K562 (cell line): ENCODE measurements at regions not wholly inside any gene's neighbourhood (a gene's known extent, or its start where the extent isn't known, plus 50 kb on each side); places are given as distances from the start of the nearest gene placed in this dataset.

Source experiments
- ATAC-seq: fragments of 200-7000 bp; cut with Tn5 transposase; 3 replicates; pipeline ENCODE4 v1.9.1; 2020; ENCODE audit warnings: moderate library complexity
- BruUV-seq: library from RNA; stranded (reverse); fragments of 400-500 nt; replicated peaks from 2 replicates; lab custom pipeline; 2021; lab: Mats Ljungman, UMichigan
- CTCF ChIA-PET: fragments of 300-600 bp; formaldehyde crosslinking; extraction: SDS; loops from one replicate; lab custom pipeline; 2021; ENCODE audit warnings: low intra/inter-chr PET ratio; lab: Yijun Ruan, JAX
- POLR2A ChIA-PET: fragments of 300-600, 350-650 bp; sonication (Branson Sonifier 250); formaldehyde crosslinking; extraction: SDS; loops from one replicate; lab custom pipeline; 2021; ENCODE audit warnings: antibody characterized with exemption, inconsistent platforms; lab: Yijun Ruan, JAX
- DNase-seq, 4 experiments: peaks; one replicate each; pipeline versions ENCODE4 v3.0.0 to v3.0.0-alpha.2; 2011 to 2018; ENCODE audit warnings: low spot score in 3 of 4, mixed read lengths in 3 of 4; ENCODE audit errors: extremely low read depth in 1 of 4
- FAIRE-seq: peaks from 2 replicates; lab custom pipeline; 2011; peaks lifted over from hg19 to GRCh38; lab: Jason Lieb, UNC
- H2AFZ ChIP-seq: 2 replicates; pipeline ENCODE4 v1.6.0; 2011; ENCODE audit warnings: low read depth, low read length, control low read depth, inconsistent platforms
- H3K27ac ChIP-seq: fragments of 200-600 bp; 3 replicates; pipeline ENCODE4 v1.8.0; 2011; ENCODE audit warnings: low read depth, mild to moderate bottlenecking, control low read depth, inconsistent platforms, low read length, moderate library complexity, mixed read lengths; ENCODE audit errors: extremely low read depth
- H3K27me3 ChIP-seq, 2 experiments: fragments of 300-600 bp in 1 of 2; 2 replicates in 1 of 2; 3 replicates in 1 of 2; pipeline versions ENCODE4 v1.6.0 to v1.8.0; 2011; ENCODE audit warnings: inconsistent platforms in 2 of 2, low read length in 2 of 2, mild to moderate bottlenecking in 1 of 2, mixed read lengths in 1 of 2, moderate library complexity in 1 of 2; ENCODE audit not compliant: control insufficient read depth in 2 of 2, insufficient read depth in 2 of 2
- H3K36me3 ChIP-seq: fragments of 300-600 bp; 3 replicates; pipeline ENCODE4 v1.8.0; 2011; ENCODE audit warnings: mild to moderate bottlenecking, low read length, inconsistent platforms; ENCODE audit not compliant: control insufficient read depth, insufficient read depth
- H3K4me1 ChIP-seq, 2 experiments: fragments of 200-600 bp in 1 of 2; replicated peaks in 1 of 2; 2 replicates in 1 of 2; 3 replicates in 1 of 2; pipeline versions ENCODE4 v1.5.1 to v1.8.0; 2011; ENCODE audit warnings: inconsistent platforms in 2 of 2, low read length in 2 of 2, mild to moderate bottlenecking in 1 of 2, mixed read lengths in 1 of 2, moderate library complexity in 1 of 2; ENCODE audit not compliant: control insufficient read depth in 2 of 2, insufficient read depth in 2 of 2
- H3K4me2 ChIP-seq: 2 replicates; pipeline ENCODE4 v1.6.1; 2011; ENCODE audit warnings: low read length, control low read depth, inconsistent platforms, mixed read lengths; ENCODE audit not compliant: insufficient read depth
- H3K4me3 ChIP-seq: fragments of 200-600 bp; sonication (generic), shearing (Covaris generic); 2 replicates; pipeline ENCODE4 v1.5.1; 2016; ENCODE audit warnings: control low read depth, inconsistent platforms
- H3K79me2 ChIP-seq: fragments of 200-600 bp; 3 replicates; pipeline ENCODE4 v1.8.0; 2011; ENCODE audit warnings: low read length, inconsistent platforms; ENCODE audit not compliant: control insufficient read depth, insufficient read depth
- H3K9ac ChIP-seq, 2 experiments: 2 replicates each; pipeline versions ENCODE4 v1.6.0 to v1.6.1; 2011; ENCODE audit warnings: low read depth in 2 of 2, low read length in 2 of 2, control low read depth in 1 of 2, inconsistent platforms in 1 of 2, mild to moderate bottlenecking in 1 of 2, mixed read lengths in 1 of 2; ENCODE audit not compliant: insufficient read depth in 1 of 2
- H3K9me1 ChIP-seq: one replicate; pipeline ENCODE4 v1.6.0; 2011; ENCODE audit warnings: inconsistent platforms, mild to moderate bottlenecking, low read length, moderate library complexity; ENCODE audit not compliant: control insufficient read depth, insufficient read depth
- H3K9me3 ChIP-seq: replicated peaks from 2 replicates; pipeline ENCODE4 v1.5.1; 2011; ENCODE audit warnings: low read depth, low read length, inconsistent platforms; ENCODE audit not compliant: control insufficient read depth, insufficient read depth
- H4K20me1 ChIP-seq: replicated peaks from 2 replicates; pipeline ENCODE4 v1.6.1; 2011; ENCODE audit warnings: low read length, inconsistent platforms, mixed read lengths; ENCODE audit not compliant: control insufficient read depth, insufficient read depth
- CTCF ChIP-seq, 3 experiments: IDR thresholded peaks in 2 of 3; conservative IDR thresholded peaks in 1 of 3; 2 replicates each; pipeline ENCODE4 v1.5.1; 2011 to 2012; ENCODE audit warnings: low read length in 3 of 3, mild to moderate bottlenecking in 3 of 3, control low read depth in 2 of 3, improper control_type of control experiment in 1 of 3, inconsistent platforms in 1 of 3, low read depth in 1 of 3, mixed read lengths in 1 of 3, moderate library complexity in 1 of 3; ENCODE audit not compliant: insufficient read depth in 2 of 3
- REST ChIP-seq, 2 experiments: fragments of 450-650 bp; formaldehyde crosslinking in 1 of 2; IDR thresholded peaks; 2 replicates each; pipeline versions ENCODE4 v1.4.0 to v1.6.1; 2014 to 2020; ENCODE audit warnings: mild to moderate bottlenecking in 2 of 2, borderline replicate concordance in 1 of 2, low read depth in 1 of 2
- SUPT5H ChIP-seq: fragments of 450-650 bp; IDR thresholded peaks from 2 replicates; pipeline ENCODE4 v1.6.1; 2016
- WGBS: fragments of 100-300 bp; shearing (Covaris generic); methylation state at CpG from one replicate; pipeline ENCODE4 v1.1.6; 2016; ENCODE audit warnings: low coverage, mixed read lengths; ENCODE audit not compliant: insufficient coverage; ENCODE audit errors: missing lambda C conversion rate; 5-methylcytosine and 5-hydroxymethylcytosine counted together
- in situ Hi-C: fragments of 300-500 bp; cut with MboI; formaldehyde crosslinking; loops from 4 replicates; pipeline ENCODE4 v1.15.0; 2018; ENCODE audit warnings: inconsistent platforms, mixed read lengths
- intact Hi-C: fragments of 100-400 bp; cut with micrococcal nuclease; formaldehyde crosslinking; loops from 2 replicates; pipeline ENCODE4 v1.14.2; 2022

DNA sequence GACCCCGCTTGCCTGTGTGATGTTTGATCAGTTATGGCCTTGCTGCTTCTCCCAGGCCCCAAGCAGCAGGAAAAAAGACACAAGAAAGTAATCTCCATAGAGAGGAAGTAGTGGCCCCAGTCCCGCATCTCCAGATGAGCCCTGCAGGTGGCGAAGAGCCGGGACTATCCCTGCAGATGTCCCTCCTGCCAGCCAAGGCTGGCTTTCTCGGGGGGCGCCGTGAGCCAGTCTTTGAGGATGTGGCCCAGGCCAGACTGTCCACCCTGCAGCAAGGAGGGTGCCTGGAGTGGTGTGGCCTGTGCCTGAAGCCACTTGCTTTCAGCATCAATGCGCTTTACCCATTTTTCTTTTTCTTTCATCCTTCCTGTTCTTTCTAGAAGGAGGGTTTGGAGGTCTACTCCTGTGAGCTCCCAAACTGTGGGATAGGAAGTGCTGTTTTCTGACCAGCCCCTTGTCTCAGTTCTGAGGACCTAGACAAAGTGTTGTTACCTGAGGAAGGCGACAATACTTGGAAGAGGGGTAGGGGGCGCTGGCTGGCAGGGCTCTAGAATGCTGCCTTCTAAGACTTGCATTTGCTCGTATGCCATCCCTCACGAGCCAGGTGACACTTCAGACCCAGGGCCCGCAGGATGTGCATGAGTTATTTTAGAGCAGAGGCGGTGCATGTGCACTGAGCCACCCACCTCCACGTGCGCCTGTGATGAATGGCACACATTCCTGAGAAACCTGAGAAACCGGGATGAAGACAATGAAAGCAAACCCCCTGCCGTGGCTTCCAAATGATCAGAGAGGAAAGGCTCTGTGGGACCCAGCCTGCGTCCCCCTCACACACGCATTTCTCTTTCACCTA, 255.8 kb downstream of the FBXO15 start:
- TF ChIP-seq REST (IDR thresholded peaks at IDR 0.05; ENCODE audit: borderline replicate concordance) (no peak), REST (CRISPR knock-in tag; IDR thresholded peaks at IDR 0.05; ENCODE audit: low read depth) (no peak), SUPT5H (no peak), CTCF (IDR thresholded peaks at IDR 0.05 in 2 of 3, conservative IDR thresholded peaks at IDR 0.05 in 1 of 3; ENCODE audit: insufficient read depth in 2 of 3, low read depth in 1 of 3, low read length in 3 of 3) (peak in 2 of 3 experiments; percentile 13 to 22; a peak in 1 of 6 replicates)
- intact Hi-C loops (no loop called here), in situ Hi-C loops (no loop called here)
- ChIA-PET CTCF (no interaction called here), POLR2A (no interaction called here)
- H3K9me3 ChIP-seq: no peaks in the 10 kb centered on the region
- H3K4me1 ChIP-seq: no peaks in the 10 kb centered on the region
- H3K9me1 ChIP-seq: no peaks in the 10 kb centered on the region
- ATAC-seq (no peak), DNase-seq (peak in 2 of 4 experiments; percentile 1 to 6), FAIRE-seq (no peak)
- WGBS: 0% methylated on average over 12 of the region's 20 CpGs
- H3K4me2 ChIP-seq: no peak overlapping the region
- H2AFZ ChIP-seq: no peak overlapping the region
- no TSS peak for BruUV-seq
- H3K9ac ChIP-seq: no peak overlapping the region
- no peaks in the 10 kb centered on the region for H3K36me3 ChIP-seq
- H4K20me1 ChIP-seq: no peaks in the 10 kb centered on the region
- H3K27me3 ChIP-seq: no peaks in the 10 kb centered on the region; a peak in 1 of 5 replicates
- H3K27ac ChIP-seq: no peak overlapping the region
- no peak overlapping the region for H3K4me3 ChIP-seq
- no peaks in the 10 kb centered on the region for H3K79me2 ChIP-seq
